ENCODE measurements at regions not wholly inside any gene's neighbourhood (a gene's known extent, or its start where the extent isn't known, plus 50 kb on each side); places are given as distances from the start of the nearest gene placed in this dataset.

GRCh38 chr18:45169610-45170009, 445.7 kb upstream of the SLC14A2 start:
- TF ChIP-seq CTCF (optimal IDR thresholded peaks at IDR 0.05 in 1 of 3, IDR thresholded peaks at IDR 0.05 in 1 of 3, conservative IDR thresholded peaks at IDR 0.05 in 1 of 3; ENCODE audit: extremely low read depth in 1 of 3, insufficient read depth in 2 of 3, low read length in 3 of 3) (peak in 2 of 3 experiments; percentile 16), EZH2 (IDR thresholded peaks at IDR 0.05; ENCODE audit: low read length) (no peak)
